GM12878 (cell line): ENCODE measurements at regions not wholly inside any gene's neighbourhood (a gene's known extent, or its start where the extent isn't known, plus 50 kb on each side); places are given as distances from the start of the nearest gene placed in this dataset.
"Not testable (repeated sequence)": the region's sequence is repeated elsewhere in the genome, so short reads cannot be mapped to it uniquely, and the experiment has no call there.

ENCODE experiments used
- ATAC-seq: fragments of 200-7000 bp; cut with Tn5 transposase; 3 replicates; pipeline ENCODE4 v1.9.1; 2020; ENCODE audit warnings: mild to moderate bottlenecking, moderate library complexity
- BruUV-seq: library from RNA; stranded (reverse); fragments of 400-500 nt; replicated peaks from 2 replicates; lab custom pipeline; 2021; lab: Mats Ljungman, UMichigan
- CTCF ChIA-PET: fragments of 300-600 bp; sonication (Branson Sonifier 250); formaldehyde crosslinking; extraction: SDS; loops from one replicate; lab custom pipeline; 2021; ENCODE audit warnings: inconsistent platforms; lab: Yijun Ruan, JAX
- POLR2A ChIA-PET: fragments of 350-600 bp; formaldehyde crosslinking; extraction: SDS; loops from one replicate; lab custom pipeline; 2021; ENCODE audit warnings: inconsistent platforms; lab: Charles Lee
- RAD21 ChIA-PET: fragments of 300-600 bp; sonication (Branson Sonifier 250); formaldehyde crosslinking; loops from one replicate; lab custom pipeline; 2023; ENCODE audit warnings: antibody characterized with exemption; ENCODE audit not compliant: unreplicated experiment; lab: Charles Lee
- SMC1A ChIA-PET: fragments of 300-600 bp; sonication (Branson Sonifier 250); formaldehyde crosslinking; loops from one replicate; lab custom pipeline; 2023; ENCODE audit not compliant: unreplicated experiment, uncharacterized antibody; lab: Charles Lee
- DNase-seq: peaks from one replicate; pipeline ENCODE4 v3.0.0-alpha.2; 2011; ENCODE audit warnings: low read depth, low spot score
- FAIRE-seq: peaks from 3 replicates; lab custom pipeline; 2011; peaks lifted over from hg19 to GRCh38; lab: Jason Lieb, UNC
- H2AFZ ChIP-seq: 2 replicates; pipeline ENCODE4 v1.6.0; 2011; ENCODE audit warnings: low read depth, low read length, control low read depth; ENCODE audit not compliant: control insufficient read depth
- H3K27ac ChIP-seq: 2 replicates; pipeline ENCODE4 v1.5.1; 2011; ENCODE audit warnings: control low read depth; ENCODE audit not compliant: control insufficient read depth, insufficient read depth
- H3K27me3 ChIP-seq, 2 experiments: replicated peaks in 1 of 2; 2 replicates each; pipeline versions ENCODE4 v1.6.0 to v1.6.1; 2011; ENCODE audit warnings: low read length in 1 of 2; ENCODE audit not compliant: control insufficient read depth in 2 of 2, insufficient read depth in 2 of 2
- H3K36me3 ChIP-seq, 2 experiments: 2 replicates each; pipeline ENCODE4 v1.5.1; 2011; ENCODE audit warnings: low read length in 1 of 2; ENCODE audit not compliant: control insufficient read depth in 2 of 2, insufficient read depth in 2 of 2
- H3K4me1 ChIP-seq: 2 replicates; pipeline ENCODE4 v1.6.1; 2011; ENCODE audit warnings: mild to moderate bottlenecking, low read length, moderate library complexity, mixed read lengths; ENCODE audit not compliant: control insufficient read depth, insufficient read depth
- H3K4me2 ChIP-seq: 2 replicates; pipeline ENCODE4 v1.6.0; 2011; ENCODE audit warnings: control low read depth; ENCODE audit not compliant: control insufficient read depth, insufficient read depth
- H3K4me3 ChIP-seq: fragments of 200-600 bp; sonication (generic); 2 replicates; pipeline ENCODE4 v1.5.1; 2016
- H3K79me2 ChIP-seq: 2 replicates; pipeline ENCODE4 v1.6.0; 2011; ENCODE audit warnings: low read length; ENCODE audit not compliant: control insufficient read depth, insufficient read depth
- H3K9ac ChIP-seq: 2 replicates; pipeline ENCODE4 v1.8.0; 2011; ENCODE audit warnings: low read length, control low read depth, mixed read lengths; ENCODE audit not compliant: control insufficient read depth, insufficient read depth
- H3K9me3 ChIP-seq: replicated peaks from 3 replicates; pipeline ENCODE4 v1.5.1; 2011; ENCODE audit warnings: mild to moderate bottlenecking, low read length; ENCODE audit not compliant: control insufficient read depth, insufficient read depth
- H4K20me1 ChIP-seq: 2 replicates; pipeline ENCODE4 v1.6.0; 2011; ENCODE audit not compliant: control insufficient read depth, insufficient read depth
- ATF3 ChIP-seq: IDR thresholded peaks from 2 replicates; pipeline ENCODE4 v1.6.1; 2011; ENCODE audit warnings: low read depth, mild to moderate bottlenecking, low read length, moderate library complexity, borderline replicate concordance; ENCODE audit errors: extremely low read depth
- LARP7 ChIP-seq: fragments of 450-650 bp; IDR thresholded peaks from 2 replicates; pipeline ENCODE4 v1.6.1; 2017; ENCODE audit warnings: mild to moderate bottlenecking
- PML ChIP-seq: IDR thresholded peaks from 2 replicates; pipeline ENCODE4 v1.6.1; 2012; ENCODE audit warnings: low read length, inconsistent platforms
- WGBS: methylation state at CpG from one replicate; pipeline ENCODE4 v1.1.6; 2016; ENCODE audit warnings: low lambda C conversion rate; ENCODE audit not compliant: insufficient replicate concordance, insufficient coverage; ENCODE audit errors: missing lambda C conversion rate; 5-methylcytosine and 5-hydroxymethylcytosine counted together
- in situ Hi-C: fragments of 300-500 bp; cut with MboI; formaldehyde crosslinking; loops from 9 replicates; pipeline ENCODE4 v1.14.3; 2018; ENCODE audit warnings: mixed read lengths
- intact Hi-C: fragments of 100-400 bp; cut with micrococcal nuclease; formaldehyde crosslinking; loops from one replicate; pipeline ENCODE4 v1.14.2; 2022; ENCODE audit not compliant: unreplicated experiment

GRCh38 chr1:234779600-234779999, 169.6 kb upstream of the IRF2BP2 start:
- ChIA-PET CTCF (interaction anchor here (0.6 kb wide), 2 partner anchors 240 to 637 kb away, joined by 3 read pairs; no protein-coding TSS in a partner anchor), SMC1A (interaction anchor here (10.1 kb wide), 1 partner anchor 60 kb away, joined by 143 read pairs; no protein-coding TSS in a partner anchor)
- POLR2A ChIA-PET, RAD21 ChIA-PET, DNase-seq, H3K4me3 ChIP-seq, H3K9me3 ChIP-seq, FAIRE-seq, H3K4me2 ChIP-seq, H3K79me2 ChIP-seq, H3K4me1 ChIP-seq, H3K36me3 ChIP-seq, H3K27ac ChIP-seq, BruUV-seq, in situ Hi-C loops, H2AFZ ChIP-seq, intact Hi-C loops, H3K9ac ChIP-seq, ATAC-seq: not testable (repeated sequence)
- 36% methylated on average over 5 of the region's 5 CpGs for WGBS
- Histone ChIP-seq H3K27me3 (peaks cover 26 to 30% of the 10 kb centered on the region in 2 experiments), H4K20me1 (peaks cover 20% of the 10 kb centered on the region)

- no peak; the same call in 2 of the 3 replicates for ATAC-seq
- peaks cover 20% of the 10 kb centered on the region for H4K20me1 ChIP-seq
- no peak for FAIRE-seq
- H3K9ac ChIP-seq = no peak overlapping the region
- H3K27ac ChIP-seq = no peak overlapping the region
- ChIA-PET CTCF (interaction anchor here (0.6 kb wide), 2 partner anchors 240 to 637 kb away, joined by 3 read pairs; no protein-coding TSS in a partner anchor), POLR2A (no interaction called here), SMC1A (interaction anchor here (10.1 kb wide), 1 partner anchor 60 kb away, joined by 143 read pairs; no protein-coding TSS in a partner anchor), RAD21 (no interaction called here)
- DNase-seq = no peak
- in situ Hi-C loops = no loop called here
- 55% methylated on average over 7 of the region's 7 CpGs for WGBS
- no peaks in the 10 kb centered on the region for H3K36me3 ChIP-seq
- H3K27me3 ChIP-seq = peaks cover 26 to 30% of the 10 kb centered on the region in 2 experiments
- intact Hi-C loops = no loop called here
- H3K9me3 ChIP-seq = no peaks in the 10 kb centered on the region; the same call in 2 of the 3 replicates
- no peak overlapping the region for H2AFZ ChIP-seq
- H3K79me2 ChIP-seq = no peaks in the 10 kb centered on the region
- no peaks in the 10 kb centered on the region for H3K4me1 ChIP-seq
- TF ChIP-seq ATF3 (no peak), LARP7 (no peak), PML (no peak)
- no TSS peak for BruUV-seq
- no peak overlapping the region for H3K4me3 ChIP-seq
- no peak overlapping the region for H3K4me2 ChIP-seq
Measured at GRCh38 chr1:234779160-234779538, 169.2 kb upstream of the IRF2BP2 start.
